ENCODE measurements at regions not wholly inside any gene's neighbourhood (a gene's known extent, or its start where the extent isn't known, plus 50 kb on each side); places are given as distances from the start of the nearest gene placed in this dataset.

DNA sequence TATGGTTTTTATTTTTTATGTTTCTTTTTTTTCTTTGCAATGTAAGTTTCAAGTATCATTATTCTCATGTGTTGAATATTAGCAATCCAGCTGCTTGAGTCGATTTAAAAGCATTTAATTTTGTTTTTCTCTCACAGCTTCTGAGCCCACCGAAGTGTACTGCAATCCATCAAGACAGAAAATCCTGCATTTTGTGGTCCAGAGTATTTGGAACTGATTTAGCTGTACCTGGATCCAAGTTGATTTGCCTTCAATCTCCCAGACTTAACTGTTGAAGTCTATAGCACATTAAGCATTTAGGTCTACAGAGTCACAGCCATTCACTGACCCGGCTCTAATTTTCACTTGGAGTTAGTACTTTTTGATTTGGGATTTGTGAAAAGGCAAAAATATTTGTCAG, 622.9 kb upstream of the ADAMTS5 start:
- DNase-seq, result no peak

DNA sequence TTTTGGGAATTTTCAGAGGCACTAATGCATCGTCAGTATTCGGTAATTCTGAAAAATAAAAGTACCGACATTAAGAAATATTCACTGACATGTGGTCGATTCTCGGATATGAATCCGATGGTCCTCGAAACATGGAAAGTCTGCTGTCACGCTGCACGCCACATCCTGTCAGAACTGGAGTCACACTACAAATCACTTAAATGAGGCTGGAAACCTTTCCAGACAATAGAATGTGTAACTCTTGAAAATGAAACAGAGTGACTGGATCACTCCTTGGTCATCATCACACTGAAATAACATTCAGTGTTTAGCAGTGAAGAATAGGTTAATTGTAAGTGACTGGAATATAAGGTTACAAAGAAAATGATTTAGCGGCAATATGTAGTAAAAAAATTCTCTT, 620.1 kb upstream of the ADAMTS5 start:
- DNase-seq, result no peak

GRCh38 chr21:27586326-27586725, 619.4 kb upstream of the ADAMTS5 start:
- no peak for DNase-seq

DNA sequence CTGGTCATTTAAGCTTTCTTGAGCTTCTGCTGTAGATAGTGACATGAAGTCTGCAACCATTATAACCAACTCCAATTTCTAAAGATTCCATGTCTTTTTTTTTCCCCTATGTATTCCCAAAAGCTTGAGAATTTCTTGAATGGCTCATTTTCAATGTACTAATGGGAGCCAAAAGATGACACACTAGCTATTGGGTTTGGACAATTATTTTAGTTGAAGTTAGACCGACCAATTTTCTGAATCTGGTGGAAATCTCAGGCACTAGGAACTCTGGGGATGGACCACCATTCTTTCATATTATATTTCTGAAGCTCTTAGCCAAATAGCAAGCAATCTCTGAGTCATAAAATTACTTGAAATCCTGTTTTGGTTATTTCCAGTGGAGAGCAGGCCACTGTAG, 617.4 kb upstream of the ADAMTS5 start:
- no peak for DNase-seq

GRCh38 chr21:27582948-27583430, 616.1 kb upstream of the ADAMTS5 start:
- no peak for DNase-seq

DNA sequence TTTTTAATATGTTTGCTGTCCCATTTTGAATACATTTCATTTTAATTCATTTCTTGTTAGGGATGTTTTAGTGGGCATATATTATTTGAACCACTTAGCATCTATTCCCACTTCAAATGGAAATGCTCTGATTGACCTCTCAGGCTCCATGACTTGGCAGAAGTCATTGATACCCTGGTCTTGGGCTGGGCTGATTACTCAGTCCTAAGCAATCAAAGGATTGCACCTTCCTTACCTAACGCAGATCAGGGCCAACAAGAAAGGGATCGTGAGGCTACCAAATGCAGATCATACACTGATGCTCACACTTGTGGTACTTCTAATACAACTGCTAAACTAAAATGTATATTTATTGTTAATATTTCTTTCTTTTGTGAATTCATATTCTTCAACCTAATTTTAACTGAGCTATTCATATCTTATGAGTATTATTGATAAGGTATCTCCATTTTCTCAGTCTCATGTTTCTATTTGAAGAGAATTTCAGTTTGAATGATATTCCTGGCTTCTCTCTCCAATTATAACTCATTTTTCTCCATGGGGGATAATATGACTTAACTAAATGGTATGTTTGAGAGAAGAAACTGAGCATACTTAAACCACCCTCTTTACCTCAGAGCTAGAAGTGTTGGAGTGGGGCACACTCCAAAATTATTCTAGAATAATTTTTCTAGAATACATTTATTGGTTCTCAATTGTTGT, 615.5 kb upstream of the ADAMTS5 start:
- DNase-seq, result no peak

DNA sequence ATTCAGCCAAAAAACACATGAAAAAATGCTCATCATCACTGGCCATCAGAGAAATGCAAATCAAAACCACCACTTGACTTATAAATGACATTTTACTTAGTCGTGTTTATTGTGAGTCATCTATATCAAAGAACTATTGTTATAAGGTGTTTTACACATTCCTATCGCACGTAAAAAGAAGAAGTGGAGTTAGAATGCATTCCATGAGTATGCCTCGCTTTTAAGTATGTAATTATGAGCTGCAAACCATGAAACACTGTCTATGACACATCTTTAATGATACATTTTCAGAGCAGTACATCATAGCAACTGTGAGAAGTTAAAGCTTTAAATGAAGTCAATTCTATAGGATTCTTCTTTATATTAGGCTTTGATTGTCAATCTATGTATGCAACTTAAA, 614.3 kb upstream of the ADAMTS5 start:
- DNase-seq, result no peak

DNA sequence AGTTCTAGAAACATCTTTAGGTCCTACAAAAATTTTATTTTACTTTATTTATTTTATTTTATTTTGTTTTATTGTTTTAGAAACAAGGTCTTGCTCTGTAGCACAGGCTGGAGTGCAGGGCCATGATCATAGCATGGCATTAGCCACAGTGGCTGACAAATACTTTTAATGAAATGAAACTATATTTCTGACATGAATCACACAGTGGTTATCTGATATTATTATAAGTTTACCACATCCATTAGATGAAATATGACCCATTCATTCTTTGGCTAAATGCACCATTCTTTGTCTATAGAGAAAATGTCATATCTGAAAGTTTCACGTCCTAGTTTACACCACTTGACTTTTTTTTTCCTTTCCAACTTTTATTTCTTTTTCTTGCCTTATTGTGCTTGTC, 613.4 kb upstream of the ADAMTS5 start:
- no peak for DNase-seq

DNA sequence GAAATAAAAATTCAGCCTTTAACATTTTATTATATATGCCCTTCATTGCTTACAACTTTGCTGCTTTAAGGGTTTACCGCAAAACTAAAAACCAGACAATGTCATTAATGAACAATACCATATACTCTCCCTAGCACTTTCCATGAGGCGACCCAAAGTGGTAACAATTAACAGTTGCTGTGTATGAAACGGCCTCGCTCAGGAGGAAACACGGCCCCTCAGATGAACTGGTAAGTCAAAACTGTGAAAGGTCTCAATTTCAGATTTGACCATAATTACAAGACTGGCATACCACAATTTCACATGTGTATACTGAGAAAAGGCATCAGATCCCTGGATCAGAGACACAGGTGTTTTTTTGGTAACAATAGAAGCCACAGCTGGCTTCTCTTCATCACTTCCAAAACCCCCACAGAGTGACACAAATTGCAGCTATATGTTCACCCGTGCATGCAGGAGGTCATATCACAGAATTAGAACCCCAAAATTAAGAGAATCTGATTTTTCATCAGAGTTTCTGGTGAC, 611.9 kb upstream of the ADAMTS5 start:
- DNase-seq, result no peak

DNA sequence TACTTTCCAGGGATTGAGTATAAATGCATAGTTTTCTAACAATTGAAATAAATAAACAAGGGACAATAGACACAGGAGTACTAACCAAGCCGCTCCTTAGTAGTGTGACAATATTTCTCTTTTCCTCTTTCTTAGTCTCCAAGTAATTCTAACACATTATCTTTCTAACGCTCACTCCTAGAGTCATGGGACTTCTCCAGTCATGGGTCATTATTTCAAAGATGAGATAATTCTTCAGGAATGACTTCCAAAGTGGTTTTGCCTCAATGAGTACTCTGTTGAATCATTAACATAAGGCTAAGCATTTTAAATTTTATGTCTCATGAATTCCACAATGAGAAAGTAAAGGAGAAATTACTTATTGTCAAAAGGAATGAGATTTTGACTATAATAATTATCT, 605.8 kb upstream of the ADAMTS5 start:
- no peak for DNase-seq

DNA sequence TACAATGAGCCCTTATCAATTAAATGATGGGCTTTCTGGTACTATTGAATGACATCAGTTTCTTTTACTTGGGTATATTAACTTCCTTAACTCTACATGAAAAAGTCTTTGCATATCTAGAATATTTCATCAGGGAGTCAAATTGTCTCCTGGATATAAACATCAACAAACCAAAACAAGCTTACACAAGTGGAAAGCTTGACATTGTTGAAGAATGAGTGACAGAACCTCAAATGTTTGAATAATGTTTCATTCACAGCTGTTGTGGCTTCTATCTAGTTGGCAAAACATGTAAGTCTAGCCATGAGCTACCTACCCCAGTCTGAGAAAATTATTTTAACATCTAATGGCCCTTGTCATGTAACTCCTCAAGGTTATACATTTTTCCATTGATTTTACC, 604.8 kb upstream of the ADAMTS5 start:
- no peak for DNase-seq

DNA sequence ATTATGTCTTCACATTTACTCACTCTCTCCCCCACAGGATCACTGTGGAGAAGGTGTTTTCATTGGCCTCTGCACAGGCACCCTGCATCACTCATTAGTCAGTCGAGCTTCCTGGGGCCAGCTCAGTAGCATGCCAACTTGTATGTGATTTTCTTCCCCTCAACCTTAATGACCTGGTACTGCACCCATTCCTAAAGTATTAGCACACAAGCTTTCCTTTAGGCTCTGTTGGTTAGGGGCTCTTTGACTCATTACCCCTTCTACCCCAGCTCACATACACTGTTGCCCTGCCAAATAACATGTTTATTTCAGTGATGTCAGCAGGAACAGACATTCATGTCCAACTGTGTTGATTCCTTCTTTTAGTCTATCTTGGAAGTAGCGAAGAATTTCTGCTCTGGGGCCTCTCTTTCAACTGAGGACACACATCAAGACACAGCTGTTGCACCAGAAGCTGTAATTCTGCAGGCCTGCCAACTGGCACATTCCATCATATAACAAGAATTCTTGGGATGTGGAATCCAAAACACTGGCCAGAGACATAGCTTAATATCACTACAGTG, 603.5 kb upstream of the ADAMTS5 start:
- no peak for DNase-seq

DNA sequence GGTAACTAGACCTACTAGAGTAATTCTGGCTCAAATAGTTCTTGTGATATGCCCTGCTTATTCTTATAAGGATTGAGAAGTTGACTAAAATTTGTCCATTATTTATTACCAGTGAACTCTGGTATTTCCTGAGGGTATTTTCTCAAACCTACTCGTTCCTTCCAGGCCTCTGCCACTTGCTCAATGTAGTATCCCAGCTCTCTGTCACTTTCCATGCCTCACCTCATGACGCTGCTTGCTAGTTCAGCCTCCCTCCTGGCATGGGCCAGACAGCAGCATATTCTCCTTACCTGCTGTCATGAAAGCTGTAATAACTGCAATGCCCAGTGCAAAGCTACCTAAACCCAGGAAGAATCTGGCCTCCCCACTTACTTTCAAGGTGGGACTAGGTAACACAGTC, 602.9 kb upstream of the ADAMTS5 start:
- DNase-seq, result no peak

DNA sequence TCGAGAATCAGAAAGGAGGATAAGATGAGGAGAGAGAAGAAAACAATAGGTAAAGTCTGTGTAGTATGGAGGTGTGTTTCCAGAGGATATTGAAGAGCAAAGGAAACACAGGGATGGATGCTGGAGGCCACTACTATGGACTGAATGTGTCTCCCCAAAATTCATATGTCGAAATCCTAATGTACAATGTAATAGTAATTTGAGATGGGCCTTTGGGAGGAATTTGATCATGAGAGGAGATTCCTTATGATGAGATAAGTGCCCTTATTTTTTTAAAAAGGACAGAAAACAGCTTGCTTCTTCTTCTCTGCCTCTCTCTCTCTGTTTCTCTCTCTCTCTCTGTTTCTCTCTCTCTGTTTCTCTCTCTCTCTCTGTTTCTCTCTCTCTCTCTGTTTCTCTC, 602.2 kb upstream of the ADAMTS5 start:
- no peak for DNase-seq

GRCh38 chr21:27567381-27567780, 600.5 kb upstream of the ADAMTS5 start:
- no peak for DNase-seq

DNA sequence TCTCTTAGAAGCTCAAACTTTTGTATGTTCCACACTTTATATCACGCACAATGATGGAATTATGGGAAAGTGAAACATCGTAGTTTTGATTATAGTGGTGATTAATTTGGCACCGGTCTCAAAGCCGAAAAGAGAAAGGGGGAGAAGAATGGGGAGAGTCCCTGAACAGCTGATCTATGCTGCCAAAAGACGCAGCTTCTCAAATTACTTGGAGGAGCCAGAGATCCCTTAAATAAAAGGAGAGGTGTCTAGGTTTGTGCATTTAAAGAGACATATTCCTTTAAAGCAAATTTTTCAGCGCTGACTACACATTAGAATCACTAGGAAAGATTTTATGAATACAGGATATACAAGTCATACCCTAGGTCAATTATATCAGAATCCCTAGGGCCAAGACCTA, 599.6 kb upstream of the ADAMTS5 start:
- DNase-seq, result no peak

DNA sequence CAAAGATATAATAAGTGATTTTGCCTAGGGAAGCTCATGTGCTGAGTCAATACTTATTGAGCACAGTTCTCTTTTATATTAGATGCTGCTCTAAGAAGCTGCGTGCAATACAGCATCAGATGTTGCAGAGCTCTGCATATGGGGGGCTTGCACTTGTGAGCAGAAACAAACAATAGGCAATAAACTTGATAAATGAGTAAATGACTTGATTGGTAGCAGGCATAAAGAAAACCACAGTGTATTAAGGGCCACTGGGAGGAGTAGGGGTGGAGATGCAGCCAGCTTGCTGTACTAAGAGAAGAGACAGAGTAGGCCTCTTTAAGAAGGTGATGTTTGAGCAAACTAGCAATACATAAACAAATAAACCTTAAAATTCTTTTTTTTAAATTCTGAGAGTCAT, 598.5 kb upstream of the ADAMTS5 start:
- DNase-seq, result no peak

GRCh38 chr21:27564684-27565301, 597.9 kb upstream of the ADAMTS5 start:
- peak in 25 of 58 donors; percentile 0 to 33 (median 5) for DNase-seq

DNA sequence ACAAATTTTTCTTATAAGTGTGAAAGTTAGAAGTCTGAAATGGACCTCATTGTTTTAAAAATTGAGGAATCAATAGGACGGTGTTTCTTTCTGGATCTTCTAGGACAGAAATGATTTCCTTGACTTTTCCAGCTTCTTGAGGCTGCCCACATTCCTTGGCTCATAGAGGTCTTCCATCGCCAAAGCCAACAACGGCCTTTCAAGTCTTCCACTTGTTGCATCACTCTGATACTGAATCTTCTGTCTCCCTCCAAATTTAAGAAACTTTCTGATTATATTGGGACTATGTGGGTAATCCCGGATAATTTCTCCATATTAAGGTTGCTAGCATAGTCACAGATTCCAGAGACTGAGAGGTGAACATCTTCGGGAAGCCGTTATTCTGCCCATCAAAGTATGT, 595.4 kb upstream of the ADAMTS5 start:
- no peak for DNase-seq

DNA sequence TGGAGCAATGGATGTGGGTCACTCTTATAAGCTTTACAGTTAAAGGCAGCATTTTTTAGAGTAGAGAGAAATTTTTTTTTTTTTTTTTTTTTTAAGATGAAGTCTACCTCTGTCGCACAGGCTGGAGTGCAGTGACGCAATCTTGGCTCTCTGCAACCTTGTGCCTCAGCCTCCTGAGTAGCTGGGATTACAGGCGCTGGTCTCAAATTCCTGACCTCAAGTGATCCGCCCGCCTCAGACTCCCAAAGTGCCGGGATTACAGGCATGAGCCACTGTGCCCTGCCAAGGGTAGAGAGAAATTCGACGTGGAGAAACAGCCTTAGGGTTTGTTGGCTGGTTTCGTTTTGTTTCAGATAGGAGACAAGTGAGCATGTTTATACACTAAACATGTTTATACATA, 594.2 kb upstream of the ADAMTS5 start:
- DNase-seq, result no peak

DNA sequence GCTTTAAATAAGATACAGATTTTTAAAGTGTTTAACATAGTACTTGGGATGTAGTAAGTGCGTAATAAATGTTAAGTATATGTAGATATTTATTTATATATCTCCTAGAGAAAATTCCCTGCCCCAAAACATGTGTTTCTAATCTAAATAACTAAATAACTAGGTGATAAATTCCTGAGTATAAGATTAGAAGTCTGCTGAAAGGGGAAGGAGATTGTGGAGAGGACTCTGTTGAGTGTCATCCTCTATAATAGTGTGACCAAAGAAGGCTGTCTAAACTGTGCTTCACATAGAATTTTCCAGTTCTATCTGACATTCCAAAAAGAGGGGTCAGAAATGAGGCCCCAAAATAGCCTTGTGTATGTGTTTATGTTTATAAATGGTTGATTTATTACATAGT, 590.5 kb upstream of the ADAMTS5 start:
- no peak for DNase-seq

DNA sequence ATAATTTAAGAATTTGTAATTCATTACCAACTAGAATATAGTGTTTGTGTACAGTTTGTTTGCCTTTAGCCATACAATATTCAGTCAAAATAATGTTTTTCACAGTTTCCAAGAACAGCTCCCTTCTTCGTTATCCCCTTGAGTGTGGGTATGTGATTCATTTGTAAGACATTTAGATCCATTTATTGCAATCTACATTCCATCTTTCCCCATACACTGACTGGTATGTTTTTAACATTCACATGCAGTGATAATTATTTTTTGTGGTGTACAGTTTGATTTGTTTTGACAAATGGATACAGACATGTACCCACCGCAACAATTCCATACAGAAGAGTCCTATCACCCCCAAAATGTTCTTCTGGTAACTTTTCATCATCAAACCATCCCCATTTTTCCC, 589.1 kb upstream of the ADAMTS5 start:
- no peak for DNase-seq

- no peak for DNase-seq
These were observed 583.4 kb upstream of the ADAMTS5 start for GRCh38 chr21:27550287-27550686.
